Rectal smooth muscle tissue (tissue), 1 donor: ENCODE measurements at regions not wholly inside any gene's neighbourhood (a gene's known extent, or its start where the extent isn't known, plus 50 kb on each side); places are given as distances from the start of the nearest gene placed in this dataset.

Experiments
- H3K27ac ChIP-seq: one replicate; pipeline ENCODE4 v1.7.0; 2013; ENCODE audit warnings: low read depth, low read length, inconsistent platforms
- H3K27me3 ChIP-seq: one replicate; pipeline ENCODE4 v1.7.0; 2013; ENCODE audit warnings: low read length; ENCODE audit not compliant: control insufficient read depth, insufficient read depth
- H3K36me3 ChIP-seq: one replicate; pipeline ENCODE4 v1.7.0; 2013; ENCODE audit warnings: low read length; ENCODE audit not compliant: control insufficient read depth, insufficient read depth
- H3K4me1 ChIP-seq: one replicate; pipeline ENCODE4 v1.7.0; 2013; ENCODE audit warnings: low read length; ENCODE audit not compliant: control insufficient read depth, insufficient read depth
- H3K4me3 ChIP-seq: one replicate; pipeline ENCODE4 v1.7.0; 2013; ENCODE audit warnings: low read length
- H3K9ac ChIP-seq: one replicate; pipeline ENCODE4 v1.7.0; 2013; ENCODE audit warnings: low read length

DNA sequence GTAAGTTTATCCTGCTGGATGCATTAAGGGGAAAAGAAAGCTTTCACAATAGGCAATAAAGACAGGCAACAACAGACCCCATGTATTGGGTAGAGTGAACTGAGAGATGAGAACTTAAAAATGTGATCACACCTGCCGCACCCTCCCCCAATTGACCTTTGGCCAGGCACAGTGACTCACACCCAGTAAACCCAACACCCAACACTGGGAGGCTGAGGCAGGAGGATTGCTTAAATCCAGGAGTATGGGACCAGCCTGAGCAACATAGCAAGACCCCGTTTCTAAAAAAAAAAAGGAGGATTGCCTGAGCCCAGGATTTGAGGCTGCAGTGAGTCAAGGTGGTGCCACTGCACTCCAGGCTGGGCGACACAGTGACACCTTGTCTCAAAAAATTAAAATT lies 86.9 kb downstream of the MPP7 start:
- H3K27me3 ChIP-seq, result no peaks in the 10 kb centered on the region
- H3K36me3 ChIP-seq, result no peaks in the 10 kb centered on the region
- no peak overlapping the region for H3K4me3 ChIP-seq
- H3K9ac ChIP-seq, result no peak overlapping the region
- H3K4me1 ChIP-seq, result no peaks in the 10 kb centered on the region
- H3K27ac ChIP-seq, result no peak overlapping the region

DNA sequence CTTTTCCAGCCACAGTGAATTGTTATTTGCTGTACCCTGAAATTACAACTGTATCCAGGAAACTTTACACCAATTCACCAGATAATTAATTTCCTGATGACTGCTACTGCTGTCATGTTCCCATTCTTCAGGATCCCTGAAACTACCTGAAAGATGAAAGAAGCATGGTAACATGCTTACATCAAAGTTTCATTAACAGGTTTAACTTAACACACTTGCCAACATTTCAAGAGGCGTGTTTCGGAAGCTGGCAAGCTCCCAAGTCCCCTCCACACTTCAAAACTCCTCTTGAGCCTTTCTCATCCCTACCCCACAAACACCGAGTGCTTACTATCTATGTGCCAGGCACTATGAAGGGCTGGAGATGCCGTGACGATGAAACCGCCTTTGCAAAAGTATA lies 88.6 kb downstream of the MPP7 start:
- H3K27ac ChIP-seq, result no peak overlapping the region
- no peak overlapping the region for H3K4me3 ChIP-seq
- H3K4me1 ChIP-seq, result no peaks in the 10 kb centered on the region
- H3K9ac ChIP-seq, result no peak overlapping the region
- no peaks in the 10 kb centered on the region for H3K36me3 ChIP-seq
- no peaks in the 10 kb centered on the region for H3K27me3 ChIP-seq

DNA sequence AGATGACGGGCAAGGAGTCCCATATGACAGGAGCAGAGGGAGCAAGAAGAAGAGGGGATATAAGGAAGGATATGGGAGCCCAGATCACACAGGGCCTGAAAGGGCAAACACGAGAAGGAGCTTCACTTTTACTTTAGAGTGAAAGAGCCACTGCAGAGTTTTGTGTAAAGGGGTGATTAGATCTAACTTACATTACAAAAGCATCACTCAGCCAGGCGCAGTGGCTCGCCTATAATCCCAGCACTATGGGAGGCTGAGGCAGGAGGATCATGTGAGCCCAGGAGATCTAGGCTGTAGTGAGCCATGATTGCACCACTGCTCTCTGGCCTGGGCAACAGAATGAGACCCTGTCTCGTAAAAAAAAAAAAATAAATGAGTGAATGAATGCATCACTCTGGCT lies 91.1 kb downstream of the MPP7 start:
- Histone ChIP-seq H3K27ac (no peak overlapping the region), H3K36me3 (no peaks in the 10 kb centered on the region), H3K4me1 (no peaks in the 10 kb centered on the region), H3K27me3 (no peaks in the 10 kb centered on the region), H3K9ac (no peak overlapping the region), H3K4me3 (no peak overlapping the region)

DNA sequence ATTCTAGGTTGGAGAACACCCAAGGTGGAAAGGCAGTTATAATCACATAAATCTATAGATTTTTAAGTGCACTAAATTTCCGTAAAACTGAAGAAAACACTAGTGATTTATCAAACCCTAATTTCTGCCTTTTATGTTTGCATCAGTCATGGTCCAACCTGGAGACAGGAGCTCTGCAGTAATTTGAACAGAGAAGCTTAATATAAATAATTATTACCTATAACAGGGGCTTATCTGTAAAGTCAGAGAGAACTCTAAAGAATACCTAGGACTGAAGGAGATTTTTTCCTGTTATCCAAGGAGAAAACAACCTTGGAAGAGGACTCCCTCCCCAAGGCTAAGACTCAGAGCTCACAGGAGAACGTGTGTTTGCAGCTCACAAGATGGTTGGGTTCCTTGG lies 95.1 kb downstream of the MPP7 start:
- no peaks in the 10 kb centered on the region for H3K36me3 ChIP-seq
- no peaks in the 10 kb centered on the region for H3K27me3 ChIP-seq
- no peak overlapping the region for H3K4me3 ChIP-seq
- no peak overlapping the region for H3K9ac ChIP-seq
- no peaks in the 10 kb centered on the region for H3K4me1 ChIP-seq
- H3K27ac ChIP-seq, result no peak overlapping the region

DNA sequence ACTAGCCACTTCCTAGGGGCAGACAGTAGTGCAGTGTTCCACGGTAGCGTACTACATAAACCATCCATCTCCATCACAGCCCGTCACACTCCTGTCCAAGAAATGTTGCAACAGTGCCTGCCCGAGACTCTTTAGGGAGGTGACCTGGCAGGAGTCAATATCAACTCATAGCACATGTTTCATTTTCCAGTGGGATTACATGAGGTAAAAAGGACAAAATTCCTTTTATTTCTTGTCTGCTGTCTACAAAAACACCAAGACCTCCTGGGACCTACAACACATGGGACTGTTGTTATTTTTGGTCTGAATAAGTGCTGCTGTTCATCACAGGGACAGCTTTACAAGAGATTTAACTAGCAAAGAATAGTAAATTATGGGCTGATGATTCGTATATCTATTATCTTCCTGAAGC lies 99.9 kb downstream of the MPP7 start:
- Histone ChIP-seq H3K4me3 (no peak overlapping the region), H3K9ac (no peak overlapping the region), H3K27ac (no peak overlapping the region), H3K4me1 (peaks cover 14% of the 10 kb centered on the region), H3K36me3 (no peaks in the 10 kb centered on the region), H3K27me3 (no peaks in the 10 kb centered on the region)

DNA sequence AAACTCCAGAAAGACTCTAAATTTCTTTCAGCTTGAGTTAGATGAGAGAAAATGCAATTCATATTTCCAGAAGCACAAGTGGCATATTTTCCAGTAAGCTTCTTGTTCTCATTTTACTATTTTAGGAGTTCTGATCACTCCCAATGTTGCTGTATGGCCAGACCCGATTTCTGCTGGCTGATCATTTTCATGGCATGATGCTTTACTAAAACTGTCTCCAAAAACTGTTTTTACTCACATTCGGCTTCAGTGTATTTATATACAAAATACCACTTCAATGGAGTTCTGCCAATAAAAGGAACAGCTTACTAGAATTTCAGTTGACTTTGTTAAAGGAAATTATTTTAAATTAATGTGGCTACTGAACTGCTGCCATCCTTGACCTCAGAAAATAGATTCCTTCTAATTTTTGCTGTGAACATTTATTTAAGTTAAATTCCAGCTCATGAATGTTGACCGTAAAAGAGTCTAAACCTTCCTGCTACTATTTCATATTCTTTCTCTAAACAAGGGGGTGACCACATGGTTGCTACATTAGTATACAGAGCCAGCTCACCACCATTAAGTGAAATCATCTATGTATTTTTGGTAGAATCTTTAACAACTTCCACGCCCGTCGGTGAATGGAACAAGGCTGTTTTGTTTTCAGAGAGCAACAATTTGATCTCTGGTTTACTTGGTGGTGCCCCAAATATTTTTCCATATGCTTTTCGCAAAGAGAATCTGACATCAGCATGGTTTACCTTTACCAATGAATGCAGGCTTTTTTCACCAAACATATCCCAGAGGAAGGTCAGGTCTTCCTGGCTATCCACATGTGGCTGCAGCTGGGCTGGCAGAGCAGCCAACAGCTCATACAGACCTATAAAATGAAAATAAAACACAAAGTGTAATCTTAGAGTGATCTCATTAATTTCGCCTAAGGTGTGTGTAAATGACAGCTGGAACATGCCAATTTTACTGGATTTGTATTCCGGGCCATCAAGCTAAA lies 101.2 kb downstream of the MPP7 start:
- Histone ChIP-seq H3K9ac (no peak overlapping the region), H3K4me3 (no peak overlapping the region)

DNA sequence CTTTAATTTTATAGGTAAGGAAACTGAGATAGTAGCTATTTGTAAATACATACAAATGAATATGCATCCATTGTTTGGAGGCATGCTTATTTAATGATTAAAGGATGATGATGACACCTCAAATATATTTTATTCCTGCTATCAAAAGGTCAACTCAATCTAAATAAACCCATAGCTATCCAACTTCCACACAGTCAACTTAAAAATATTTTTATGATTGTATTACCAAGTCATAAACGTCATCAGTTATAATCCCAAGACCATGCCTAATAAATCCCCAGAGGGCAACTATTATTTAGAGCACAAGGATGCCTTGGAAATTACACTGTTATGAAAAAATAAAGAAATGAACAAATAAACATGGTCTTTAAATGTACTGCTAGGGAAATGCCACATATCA lies 102.1 kb downstream of the MPP7 start:
- H3K27ac ChIP-seq, result no peak overlapping the region

More for the DNA sequence above, 101.2 kb downstream of the MPP7 start:
- Histone ChIP-seq H3K36me3 (no peaks in the 10 kb centered on the region), H3K27ac (no peak overlapping the region), H3K4me1 (peaks cover 14% of the 10 kb centered on the region), H3K27me3 (no peaks in the 10 kb centered on the region)

DNA sequence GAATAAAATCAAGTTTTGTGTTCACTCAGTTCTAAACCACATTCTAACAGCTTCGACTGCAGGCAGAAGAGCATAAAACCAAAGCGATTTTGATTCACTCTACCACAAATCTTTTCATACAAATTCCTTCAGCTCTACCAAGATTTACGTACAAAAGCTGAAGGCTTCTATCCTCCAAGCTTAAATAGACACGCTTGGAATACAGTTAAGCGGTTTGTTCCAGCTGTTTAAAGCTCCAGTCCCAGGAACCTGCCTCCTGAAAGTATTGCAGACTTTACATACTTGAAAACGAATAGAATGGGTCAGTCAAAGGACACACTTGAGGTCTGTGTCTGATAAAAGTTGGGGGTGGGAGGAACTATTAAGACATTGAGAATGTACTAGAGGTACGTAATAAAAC lies 102.9 kb downstream of the MPP7 start:
- Histone ChIP-seq H3K36me3 (no peaks in the 10 kb centered on the region), H3K4me1 (peaks cover 14% of the 10 kb centered on the region), H3K4me3 (no peak overlapping the region), H3K9ac (no peak overlapping the region), H3K27me3 (no peaks in the 10 kb centered on the region), H3K27ac (no peak overlapping the region)

More for the DNA sequence above, 102.1 kb downstream of the MPP7 start:
- Histone ChIP-seq H3K4me1 (peaks cover 14% of the 10 kb centered on the region), H3K27me3 (no peaks in the 10 kb centered on the region), H3K36me3 (no peaks in the 10 kb centered on the region), H3K4me3 (no peak overlapping the region), H3K9ac (no peak overlapping the region)

DNA sequence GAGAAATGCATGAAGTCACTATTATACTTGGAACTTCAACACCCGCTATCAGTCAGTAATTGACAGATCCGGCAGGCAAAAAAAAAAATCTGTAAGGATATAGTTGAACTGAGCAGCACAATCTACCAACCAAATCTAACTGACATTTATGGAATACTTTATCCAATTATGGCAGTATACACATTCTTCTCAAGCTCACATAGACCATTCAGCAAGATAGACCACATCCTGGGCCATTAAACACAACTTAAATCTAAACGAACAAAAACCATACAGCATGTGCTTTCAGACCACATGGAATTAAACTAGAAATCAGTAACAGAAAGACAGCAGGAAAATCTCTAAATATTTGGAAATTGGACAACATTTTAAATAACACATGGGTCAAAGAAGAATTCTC lies 112.7 kb downstream of the MPP7 start:
- no peak overlapping the region for H3K4me3 ChIP-seq
- H3K27ac ChIP-seq, result no peak overlapping the region
- no peak overlapping the region for H3K9ac ChIP-seq
- no peaks in the 10 kb centered on the region for H3K36me3 ChIP-seq
- H3K27me3 ChIP-seq, result no peaks in the 10 kb centered on the region
- H3K4me1 ChIP-seq, result no peaks in the 10 kb centered on the region

DNA sequence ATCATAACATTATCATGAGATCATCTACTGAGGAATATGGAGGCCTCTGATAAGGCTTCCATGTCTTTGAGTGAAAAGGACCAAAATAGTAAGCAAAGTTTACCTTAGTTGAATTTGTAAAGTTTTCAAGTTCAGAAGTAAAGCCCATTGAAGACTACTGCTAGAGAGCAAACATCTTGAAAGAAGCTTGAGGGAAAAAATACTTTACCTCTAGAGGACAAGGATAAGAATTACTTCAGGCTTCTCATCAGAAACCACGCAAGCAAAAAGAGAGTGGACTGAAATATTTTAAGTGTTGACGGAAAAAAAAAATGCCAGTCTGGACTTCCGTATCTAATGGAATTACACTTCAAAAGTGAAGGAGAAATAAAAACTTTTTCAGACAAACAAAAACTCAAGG lies 114.3 kb downstream of the MPP7 start:
- Histone ChIP-seq H3K36me3 (no peaks in the 10 kb centered on the region), H3K9ac (no peak overlapping the region), H3K4me3 (no peak overlapping the region), H3K4me1 (no peaks in the 10 kb centered on the region), H3K27ac (no peak overlapping the region), H3K27me3 (no peaks in the 10 kb centered on the region)

DNA sequence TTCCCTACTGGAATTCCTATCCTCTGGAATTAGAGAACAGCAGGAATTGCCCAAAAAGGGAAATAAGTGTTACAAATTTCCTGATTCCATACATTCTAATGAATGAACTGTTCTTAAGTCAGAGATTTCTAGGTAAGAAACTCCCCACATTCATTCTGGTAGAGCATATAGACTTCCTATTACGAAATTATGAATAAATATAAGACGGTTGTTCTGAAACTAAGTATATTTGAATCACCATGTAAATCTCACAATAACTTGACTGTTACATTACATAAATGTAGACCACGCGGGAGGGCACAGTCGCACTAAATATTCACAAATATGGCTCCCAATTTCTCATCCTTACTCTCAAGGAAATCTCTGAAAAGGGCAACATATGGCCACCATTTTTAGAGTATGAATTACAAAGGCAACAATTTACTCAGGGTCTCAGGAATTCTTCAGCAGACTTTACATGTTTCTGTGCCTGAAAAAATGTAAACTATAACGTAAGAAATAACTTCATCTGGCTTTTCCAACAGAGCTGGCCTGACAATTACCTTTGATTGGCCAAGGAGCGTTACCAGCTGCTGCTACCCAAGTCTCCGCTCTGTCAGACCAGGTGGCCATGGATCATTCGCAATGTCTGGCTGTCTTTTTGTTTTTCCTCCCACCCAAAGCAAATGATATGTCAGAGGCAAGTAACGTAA lies 115.8 kb downstream of the MPP7 start:
- no peak overlapping the region for H3K9ac ChIP-seq
- H3K27me3 ChIP-seq, result no peaks in the 10 kb centered on the region
- no peaks in the 10 kb centered on the region for H3K4me1 ChIP-seq
- no peak overlapping the region for H3K27ac ChIP-seq
- no peak overlapping the region for H3K4me3 ChIP-seq
- no peaks in the 10 kb centered on the region for H3K36me3 ChIP-seq

DNA sequence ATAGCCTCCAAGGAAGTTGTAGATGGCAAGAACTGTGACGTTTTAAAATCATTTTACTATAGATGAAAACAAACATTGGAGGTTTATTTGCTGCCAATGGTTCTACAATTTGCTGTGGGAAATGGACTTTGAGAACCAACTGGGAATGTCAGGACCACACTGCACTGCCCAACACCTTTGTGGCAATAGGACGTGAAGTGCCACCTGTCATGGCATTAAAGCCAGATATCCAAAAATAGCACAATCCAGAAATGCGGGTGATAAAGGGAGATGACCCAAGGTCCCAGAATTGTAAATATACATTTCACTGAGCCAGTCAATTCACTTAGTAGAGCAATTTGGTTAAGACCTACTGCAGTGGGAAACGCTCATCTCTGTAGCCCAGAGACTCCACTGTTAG lies 116.4 kb downstream of the MPP7 start:
- Histone ChIP-seq H3K9ac (no peak overlapping the region), H3K27ac (no peak overlapping the region), H3K4me3 (no peak overlapping the region), H3K36me3 (no peaks in the 10 kb centered on the region), H3K27me3 (no peaks in the 10 kb centered on the region), H3K4me1 (no peaks in the 10 kb centered on the region)
